K562 (cell line): ENCODE measurements at regions not wholly inside any gene's neighbourhood (a gene's known extent, or its start where the extent isn't known, plus 50 kb on each side); places are given as distances from the start of the nearest gene placed in this dataset.

Experiments
- CEBPB ChIP-seq: fragments of 450-650 bp; IDR thresholded peaks from 2 replicates; pipeline ENCODE4 v1.6.1; 2016; ENCODE audit warnings: missing genetic modification characterization, missing compliant biosample characterization
- PHB2 ChIP-seq: fragments of 450-650 bp; IDR thresholded peaks from 2 replicates; pipeline ENCODE4 v1.6.1; 2017; ENCODE audit warnings: low read depth
- ZNF644 ChIP-seq: fragments of 200-800 bp; sonication (Bioruptor generic); IDR thresholded peaks from 2 replicates; pipeline ENCODE4 v1.6.1; 2016; ENCODE audit warnings: low read depth, missing genetic modification characterization, missing compliant biosample characterization

GRCh38 chr2:5132281-5132680 is 559.9 kb upstream of the SOX11 start:
- TF ChIP-seq ZNF644 (tag) (no peak), PHB2 (no peak), CEBPB (no peak)
